ENCODE measurements at regions not wholly inside any gene's neighbourhood (a gene's known extent, or its start where the extent isn't known, plus 50 kb on each side); places are given as distances from the start of the nearest gene placed in this dataset.

DNA sequence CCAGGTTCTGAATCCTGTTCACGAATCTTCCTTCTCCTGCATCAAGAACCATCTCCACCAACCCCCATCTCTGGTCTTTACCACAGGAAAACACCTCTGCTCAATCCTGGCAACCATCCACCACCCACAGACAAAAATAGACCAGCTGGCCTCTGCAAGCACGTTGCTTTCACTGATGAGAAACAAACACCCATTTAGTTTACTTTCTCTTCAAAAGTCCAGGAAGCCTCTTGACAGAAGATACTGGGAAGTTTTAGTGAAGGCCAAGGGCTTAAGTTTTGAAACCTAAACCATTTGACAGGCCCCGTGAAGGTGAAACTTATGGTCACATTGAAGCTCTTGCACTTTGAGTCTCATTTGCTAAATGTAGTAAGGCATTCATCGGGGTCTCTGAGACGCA is 122.6 kb upstream of the PPP2R5A start:
- H3K4me3 ChIP-seq (replicated peaks in 1 of 3; ENCODE audit: low read depth in 2 of 3, low read length in 3 of 3), result no peak overlapping the region
- H3K4me3 Mint-ChIP-seq, result no peak overlapping the region
- H3K4me2 ChIP-seq (replicated peaks; ENCODE audit: extremely low read depth, low read length, poor library complexity, severe bottlenecking), result no peak overlapping the region
- no peaks in the 10 kb centered on the region for H3K27me3 ChIP-seq (ENCODE audit: control insufficient read depth in 2 of 2, insufficient read depth in 2 of 2, low read length in 2 of 2)
- H3K27me3 Mint-ChIP-seq (ENCODE audit: low read depth in 3 of 3), result peaks cover 0 to 2% (median 0%) of the 10 kb centered on the region in 3 donors
- H3K27ac Mint-ChIP-seq, result peak overlapping the region in 1 of 7 donors; percentile 8
- no peaks in the 10 kb centered on the region for H3K79me2 ChIP-seq (ENCODE audit: insufficient read depth, low read length)
- H3K9me3 Mint-ChIP-seq, result peaks cover 0 to 6% (median 0%) of the 10 kb centered on the region in 7 donors
- H3K36me3 ChIP-seq (replicated peaks in 1 of 2; ENCODE audit: control insufficient read depth in 1 of 2, insufficient read depth in 2 of 2, low read length in 2 of 2), result no peaks in the 10 kb centered on the region
- H4K20me1 ChIP-seq (ENCODE audit: insufficient read depth, low read length), result no peaks in the 10 kb centered on the region
- H3K4me1 ChIP-seq (ENCODE audit: control insufficient read depth in 1 of 2, insufficient read depth in 2 of 2, low read length in 2 of 2), result peaks cover 8% of the 10 kb centered on the region in 2 donors
- no peak for DNase-seq
- H3K27ac ChIP-seq (ENCODE audit: low read depth in 1 of 2, low read length in 2 of 2), result no peak overlapping the region
- no peaks in the 10 kb centered on the region for H3K36me3 Mint-ChIP-seq
- intact Hi-C loops (cut with micrococcal nuclease), result no loop called here
- no peaks in the 10 kb centered on the region for H3K9me3 ChIP-seq (replicated peaks in 1 of 2; ENCODE audit: control insufficient read depth in 1 of 2, insufficient read depth in 1 of 2, low read length in 2 of 2)
- WGBS (ENCODE audit: insufficient coverage), result 15% methylated on average over 5 of the region's 5 CpGs
- peak overlapping the region; percentile 46 for H2AFZ ChIP-seq (ENCODE audit: insufficient read depth, low read depth, low read length, poor library complexity, severe bottlenecking)
- H3K9ac ChIP-seq (ENCODE audit: insufficient read depth, low read length, poor library complexity, severe bottlenecking), result no peak overlapping the region
- H3K4me1 Mint-ChIP-seq, result peaks cover 8% of the 10 kb centered on the region
- TF ChIP-seq, protein P1, sequence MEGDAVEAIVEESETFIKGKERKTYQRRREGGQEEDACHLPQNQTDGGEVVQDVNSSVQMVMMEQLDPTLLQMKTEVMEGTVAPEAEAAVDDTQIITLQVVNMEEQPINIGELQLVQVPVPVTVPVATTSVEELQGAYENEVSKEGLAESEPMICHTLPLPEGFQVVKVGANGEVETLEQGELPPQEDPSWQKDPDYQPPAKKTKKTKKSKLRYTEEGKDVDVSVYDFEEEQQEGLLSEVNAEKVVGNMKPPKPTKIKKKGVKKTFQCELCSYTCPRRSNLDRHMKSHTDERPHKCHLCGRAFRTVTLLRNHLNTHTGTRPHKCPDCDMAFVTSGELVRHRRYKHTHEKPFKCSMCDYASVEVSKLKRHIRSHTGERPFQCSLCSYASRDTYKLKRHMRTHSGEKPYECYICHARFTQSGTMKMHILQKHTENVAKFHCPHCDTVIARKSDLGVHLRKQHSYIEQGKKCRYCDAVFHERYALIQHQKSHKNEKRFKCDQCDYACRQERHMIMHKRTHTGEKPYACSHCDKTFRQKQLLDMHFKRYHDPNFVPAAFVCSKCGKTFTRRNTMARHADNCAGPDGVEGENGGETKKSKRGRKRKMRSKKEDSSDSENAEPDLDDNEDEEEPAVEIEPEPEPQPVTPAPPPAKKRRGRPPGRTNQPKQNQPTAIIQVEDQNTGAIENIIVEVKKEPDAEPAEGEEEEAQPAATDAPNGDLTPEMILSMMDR (IDR thresholded peaks at IDR 0.05), result no peak

GRCh38 chr1:212164095-212164872 is 120.9 kb upstream of the PPP2R5A start:
- Histone ChIP-seq H4K20me1 (ENCODE audit: insufficient read depth, low read length) (no peaks in the 10 kb centered on the region), H3K9ac (ENCODE audit: insufficient read depth, low read length, poor library complexity, severe bottlenecking) (no peak overlapping the region), H3K4me3 (replicated peaks in 1 of 3; ENCODE audit: low read depth in 2 of 3, low read length in 3 of 3) (no peak overlapping the region), H3K4me2 (replicated peaks; ENCODE audit: extremely low read depth, low read length, poor library complexity, severe bottlenecking) (no peak overlapping the region), H3K27me3 (ENCODE audit: control insufficient read depth in 2 of 2, insufficient read depth in 2 of 2, low read length in 2 of 2) (no peaks in the 10 kb centered on the region), H3K79me2 (ENCODE audit: insufficient read depth, low read length) (no peaks in the 10 kb centered on the region), H3K9me3 (replicated peaks in 1 of 2; ENCODE audit: control insufficient read depth in 1 of 2, insufficient read depth in 1 of 2, low read length in 2 of 2) (no peaks in the 10 kb centered on the region), H2AFZ (ENCODE audit: insufficient read depth, low read depth, low read length, poor library complexity, severe bottlenecking) (no peak overlapping the region), H3K36me3 (replicated peaks in 1 of 2; ENCODE audit: control insufficient read depth in 1 of 2, insufficient read depth in 2 of 2, low read length in 2 of 2) (no peaks in the 10 kb centered on the region), H3K4me1 (ENCODE audit: control insufficient read depth in 1 of 2, insufficient read depth in 2 of 2, low read length in 2 of 2) (peaks cover 8% of the 10 kb centered on the region in 2 donors), H3K27ac (ENCODE audit: low read depth in 1 of 2, low read length in 2 of 2) (no peak overlapping the region)
- Mint-ChIP-seq H3K4me1 (peaks cover 8% of the 10 kb centered on the region), H3K36me3 (no peaks in the 10 kb centered on the region), H3K9me3 (peaks cover 0 to 6% (median 0%) of the 10 kb centered on the region in 7 donors), H3K27ac (no peak overlapping the region), H3K4me3 (no peak overlapping the region), H3K27me3 (ENCODE audit: low read depth in 3 of 3) (peaks cover 0 to 2% (median 0%) of the 10 kb centered on the region in 3 donors)
- intact Hi-C loops (cut with micrococcal nuclease), result no loop called here
- no peak for DNase-seq
- WGBS (ENCODE audit: insufficient coverage), result 100% methylated on average over 2 of the region's 5 CpGs
- TF ChIP-seq, protein P1 (IDR thresholded peaks at IDR 0.05), result no peak
